ENCODE measurements at regions not wholly inside any gene's neighbourhood (a gene's known extent, or its start where the extent isn't known, plus 50 kb on each side); places are given as distances from the start of the nearest gene placed in this dataset.
A peak's percentile ranks its signal among the peaks of the same experiment; 100 is the strongest.
"Not testable (repeated sequence)": the region's sequence is repeated elsewhere in the genome, so short reads cannot be mapped to it uniquely, and the experiment has no call there.

DNA sequence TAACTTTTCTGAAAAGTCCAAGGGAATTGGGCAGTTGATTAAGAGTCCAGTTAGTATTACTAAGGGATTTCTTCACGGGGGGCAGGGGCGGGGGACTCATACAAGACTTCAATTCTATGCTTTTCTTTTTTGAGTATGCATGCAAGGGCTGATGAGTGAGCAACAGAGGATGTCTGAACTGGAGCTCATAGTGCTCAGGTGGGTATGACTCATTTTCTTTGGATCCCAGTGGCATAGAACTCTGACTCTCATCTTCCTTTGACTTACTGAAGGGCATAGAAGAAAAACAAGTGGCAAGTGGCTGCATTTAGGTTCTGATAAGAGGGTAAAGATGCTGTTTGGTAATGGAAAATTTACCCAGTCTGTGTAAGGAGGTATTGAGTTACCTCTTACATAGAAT lies 749.2 kb downstream of the NOVA1 start:
- no peak for DNase-seq

GRCh38 chr14:25846246-25846645 lies 751.6 kb downstream of the NOVA1 start:
- no peak for DNase-seq

- DNase-seq = no peak
Observed at GRCh38 chr14:25843481-25844470, 754.1 kb downstream of the NOVA1 start.

DNA sequence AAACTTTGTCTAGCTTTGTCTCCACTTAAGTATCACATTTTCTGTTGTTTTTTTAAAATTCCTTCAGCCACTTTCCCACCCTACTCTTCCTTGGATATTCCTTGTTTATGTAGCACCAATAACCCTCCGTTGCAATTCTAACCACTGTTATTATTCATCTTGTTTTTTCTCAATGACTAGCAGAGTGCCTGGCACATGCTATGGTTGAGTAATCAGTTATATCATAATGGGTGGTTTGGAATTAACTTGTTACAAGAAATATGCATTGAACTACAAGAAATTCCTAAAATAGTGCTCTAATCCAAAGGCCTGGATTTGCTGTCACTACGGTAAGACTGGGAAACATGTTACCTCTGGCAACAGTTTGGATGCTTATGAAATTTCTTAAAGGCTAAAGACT lies 756.6 kb downstream of the NOVA1 start:
- no peak for DNase-seq

DNA sequence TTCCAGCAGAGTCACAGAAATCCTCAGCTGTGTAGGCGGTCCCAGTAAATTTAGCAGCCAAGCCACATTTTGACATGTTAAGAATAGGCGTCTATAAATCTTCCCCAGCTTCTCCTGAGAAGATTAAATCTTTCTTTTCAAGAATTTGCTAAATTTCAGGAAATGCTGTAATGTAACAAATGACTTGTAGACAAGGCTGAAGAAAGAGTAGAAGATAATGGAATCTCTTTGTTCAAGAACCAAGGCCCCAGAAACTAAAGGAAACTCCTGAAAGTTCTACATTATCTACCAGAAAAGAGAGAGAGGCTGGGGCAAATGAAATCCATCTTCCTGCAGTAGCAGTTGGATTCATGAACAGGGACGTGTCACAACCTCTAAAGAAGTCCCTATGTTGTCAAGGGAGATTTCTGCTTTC lies 760.3 kb downstream of the NOVA1 start:
- no peak for DNase-seq

- DNase-seq = no peak
Observed at GRCh38 chr14:25836636-25837035, 761.2 kb downstream of the NOVA1 start.

DNA sequence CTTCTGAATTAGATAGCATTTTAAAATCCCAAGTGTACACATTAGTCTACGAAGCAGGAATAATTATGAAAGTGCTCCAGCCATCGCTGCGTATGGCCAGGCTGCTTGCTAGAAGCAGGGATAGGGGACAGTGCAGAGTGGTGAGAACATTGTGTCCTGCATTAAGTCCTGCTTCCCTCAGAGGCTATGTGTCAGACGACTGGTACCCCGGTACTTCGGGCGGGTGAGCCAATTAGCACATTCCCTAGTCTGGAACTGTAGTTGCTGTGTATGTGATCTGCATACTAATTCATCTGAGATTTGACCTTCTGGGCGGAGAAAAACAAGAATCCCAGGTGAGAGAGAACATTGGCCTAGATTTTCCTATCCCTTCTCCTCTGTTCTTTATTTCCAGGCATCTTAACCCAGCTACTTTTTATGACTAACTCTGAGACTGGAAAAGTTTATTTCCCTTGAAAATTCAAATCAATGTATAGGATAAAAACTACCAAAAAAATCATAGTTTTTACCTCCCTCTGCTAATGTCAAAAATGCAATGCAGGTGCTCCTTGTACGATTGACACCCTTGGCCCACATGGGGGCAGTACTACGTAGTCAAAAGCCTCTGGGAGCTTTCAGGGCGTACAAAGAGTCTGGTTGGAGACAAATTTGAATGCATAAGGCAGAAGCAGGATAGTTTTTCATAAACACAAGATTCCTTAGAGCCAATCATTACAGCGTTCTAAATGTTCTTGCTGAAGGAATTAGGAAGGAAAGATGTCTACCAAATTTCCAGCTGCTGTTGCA lies 764.3 kb downstream of the NOVA1 start:
- peak; percentile 73 for DNase-seq

- no peak for DNase-seq
Observed at GRCh38 chr14:25832585-25832984, 765.2 kb downstream of the NOVA1 start.

DNA sequence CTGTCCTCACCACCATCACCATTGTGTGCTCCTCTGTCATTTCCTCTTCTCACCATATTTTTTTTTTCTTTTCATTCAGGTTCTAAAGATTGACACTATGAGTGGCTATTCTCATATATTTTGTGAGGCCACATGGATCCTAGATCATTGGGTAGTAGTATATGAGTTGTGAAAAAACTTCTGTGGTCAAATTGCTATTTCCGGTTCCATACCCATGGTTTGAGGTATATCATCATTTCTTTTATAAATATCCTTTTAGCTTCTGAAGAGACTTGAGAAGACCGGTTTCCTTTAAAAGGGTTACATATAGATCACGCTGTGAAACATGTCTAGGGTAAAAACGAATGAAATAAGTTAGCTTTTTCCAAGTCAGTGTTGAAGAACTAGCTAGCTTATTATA lies 769.3 kb downstream of the NOVA1 start:
- no peak for DNase-seq

DNA sequence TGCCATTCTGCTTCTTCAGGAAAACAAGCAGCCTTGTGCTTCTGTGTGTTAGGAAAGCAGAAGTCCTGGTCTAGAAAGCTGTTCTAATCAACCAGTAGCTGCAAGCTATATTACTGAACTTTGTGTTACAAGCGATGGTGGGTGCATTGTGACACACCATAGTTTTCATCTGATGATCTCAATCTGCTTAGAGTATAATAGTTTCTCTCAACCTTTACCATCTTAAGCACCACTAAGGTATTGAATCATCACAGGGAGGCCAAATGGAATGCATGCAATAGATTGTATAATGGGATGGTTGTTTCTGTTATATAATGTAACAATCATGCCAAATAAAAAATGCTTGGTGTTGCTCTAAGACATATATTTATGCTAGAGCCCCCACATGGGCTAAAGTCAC lies 771.7 kb downstream of the NOVA1 start:
- DNase-seq = no peak

DNA sequence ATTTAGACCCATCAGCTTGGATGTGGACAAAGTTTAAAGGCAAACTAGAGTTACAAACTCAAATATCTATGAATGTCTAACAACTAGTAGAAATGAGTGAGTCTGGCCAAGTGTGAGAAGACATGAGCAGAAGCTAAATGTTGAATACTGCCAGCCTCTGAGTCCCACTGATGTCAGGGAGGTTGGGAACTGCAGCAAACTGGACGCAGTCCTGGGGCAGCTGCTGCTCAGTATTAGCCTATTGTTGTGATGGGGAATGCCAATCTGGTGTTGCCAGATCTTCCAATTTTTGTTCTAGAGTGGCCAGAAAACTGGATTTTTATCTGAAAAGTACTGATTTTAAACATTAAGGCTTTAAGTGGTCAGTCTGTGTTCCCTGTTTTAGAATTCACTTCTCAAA lies 770.4 kb upstream of the STXBP6 start:
- DNase-seq = no peak

- not testable (repeated sequence) for DNase-seq
Observed at GRCh38 chr14:25814622-25815021, 764.7 kb upstream of the STXBP6 start.

GRCh38 chr14:25803386-25804018 lies 753.6 kb upstream of the STXBP6 start:
- DNase-seq = peak; percentile 11

DNA sequence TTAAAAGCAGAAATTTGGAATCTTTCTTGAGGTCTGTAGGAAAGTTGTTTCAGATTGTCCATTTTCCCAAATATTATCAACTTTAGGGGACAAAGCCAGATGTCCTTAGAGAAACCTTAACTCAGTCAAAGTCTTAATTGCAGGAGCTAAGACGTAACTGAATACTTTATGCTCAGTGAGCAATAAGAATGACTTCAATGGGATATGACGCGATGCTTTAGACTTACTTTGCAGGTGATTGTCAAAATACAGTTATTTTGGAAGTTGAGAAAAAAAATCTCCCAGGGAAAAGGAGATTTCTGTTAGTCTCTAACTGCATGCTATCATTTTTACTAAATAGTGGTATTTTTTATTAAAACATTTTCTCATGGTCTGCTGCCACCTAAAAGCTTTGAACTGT lies 750.9 kb upstream of the STXBP6 start:
- DNase-seq = no peak

- DNase-seq = no peak
Observed at GRCh38 chr14:25788252-25788651, 738.3 kb upstream of the STXBP6 start.

DNA sequence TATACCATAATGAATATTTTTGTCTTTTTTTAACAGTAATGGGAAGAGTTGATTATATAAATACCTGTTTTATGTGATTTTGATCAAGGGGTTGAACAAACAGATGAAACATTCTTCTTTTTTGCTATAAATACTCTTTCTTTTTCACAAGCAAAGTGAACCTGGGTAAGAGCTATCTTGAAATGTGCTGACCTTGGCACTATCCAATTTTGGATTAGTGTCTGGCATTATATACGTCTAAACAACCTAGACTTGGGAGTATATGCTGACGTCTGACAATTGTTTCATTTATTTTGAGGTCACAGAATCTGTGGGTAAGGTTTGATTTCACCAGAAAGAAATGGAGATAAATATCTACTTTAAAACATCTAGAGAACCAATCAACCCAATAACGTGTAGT lies 716.0 kb upstream of the STXBP6 start:
- DNase-seq = no peak

DNA sequence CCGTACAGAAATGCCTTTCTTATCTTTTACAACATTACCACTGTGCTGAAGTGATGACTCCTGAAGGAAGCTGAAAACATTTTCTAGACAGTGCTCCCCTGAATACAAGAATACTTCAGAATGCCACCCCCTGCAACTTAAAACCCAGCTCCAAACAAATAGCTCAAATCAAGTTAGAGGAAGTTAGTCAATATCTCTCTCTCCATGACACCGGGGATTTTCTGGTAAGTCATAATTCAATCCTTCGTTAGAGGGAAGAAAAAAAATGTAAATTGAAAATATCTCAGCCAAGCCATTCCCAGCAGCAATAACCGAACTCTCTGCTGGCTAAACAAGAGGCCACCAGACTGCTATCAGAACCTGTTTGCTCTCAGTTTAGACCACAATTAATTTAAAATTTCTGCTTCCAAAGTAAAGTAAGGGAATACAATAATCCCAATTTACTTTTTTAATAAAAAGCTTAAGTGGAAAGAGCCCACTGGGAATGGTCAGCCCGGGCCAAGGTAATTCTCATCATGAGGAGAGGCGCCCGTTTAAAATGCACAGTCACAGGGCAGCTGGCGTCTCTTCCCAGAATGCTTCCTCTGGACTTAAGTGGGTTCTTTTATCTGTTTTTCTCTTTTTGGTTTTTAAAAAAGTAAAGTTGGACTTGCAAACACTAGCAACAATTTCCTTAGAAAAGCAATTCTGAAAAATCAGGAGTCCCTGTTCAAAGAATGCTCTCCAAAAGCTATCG lies 710.1 kb upstream of the STXBP6 start:
- no peak for DNase-seq

GRCh38 chr14:25759256-25759655 lies 709.3 kb upstream of the STXBP6 start:
- DNase-seq = no peak

DNA sequence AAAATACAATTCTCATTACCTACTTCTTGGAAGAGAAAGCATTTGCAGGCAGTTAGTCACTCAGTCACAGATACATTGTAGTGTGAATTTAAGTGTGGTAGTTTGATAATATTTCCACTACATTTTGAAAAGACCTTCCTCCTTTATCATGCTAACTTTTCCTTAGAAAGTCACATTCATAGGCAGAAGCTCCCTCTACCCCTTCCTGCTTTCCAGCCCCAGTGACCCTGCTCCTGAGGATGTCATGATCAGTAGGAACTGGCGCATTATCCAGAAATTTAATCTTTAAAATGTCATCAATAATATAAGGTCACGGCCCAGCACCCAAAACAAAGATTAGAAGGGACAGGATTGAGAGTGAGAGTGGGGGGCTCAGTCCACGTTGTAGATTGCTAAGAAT lies 707.4 kb upstream of the STXBP6 start:
- no peak for DNase-seq

DNA sequence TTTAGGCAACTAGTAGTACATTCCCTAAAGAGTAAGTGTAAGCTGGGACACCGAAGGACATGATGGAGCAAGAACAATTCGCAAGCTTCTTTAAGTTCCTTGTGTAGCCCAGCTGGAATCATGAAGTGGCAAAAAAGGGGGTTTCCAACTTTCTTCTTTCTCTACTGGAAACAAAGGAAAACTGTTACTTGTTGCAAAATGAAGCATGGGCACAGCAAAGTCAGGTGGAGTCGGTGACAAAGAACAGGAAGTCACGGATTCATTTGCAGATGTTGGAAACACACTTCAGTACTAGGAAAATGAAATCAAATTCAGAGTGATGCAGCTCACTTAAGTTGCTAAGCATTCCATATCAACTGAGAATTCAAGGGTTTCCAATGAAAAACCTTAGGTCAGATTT lies 706.9 kb upstream of the STXBP6 start:
- DNase-seq = no peak

- no peak for DNase-seq
Observed at GRCh38 chr14:25753130-25753529, 703.2 kb upstream of the STXBP6 start.

DNA sequence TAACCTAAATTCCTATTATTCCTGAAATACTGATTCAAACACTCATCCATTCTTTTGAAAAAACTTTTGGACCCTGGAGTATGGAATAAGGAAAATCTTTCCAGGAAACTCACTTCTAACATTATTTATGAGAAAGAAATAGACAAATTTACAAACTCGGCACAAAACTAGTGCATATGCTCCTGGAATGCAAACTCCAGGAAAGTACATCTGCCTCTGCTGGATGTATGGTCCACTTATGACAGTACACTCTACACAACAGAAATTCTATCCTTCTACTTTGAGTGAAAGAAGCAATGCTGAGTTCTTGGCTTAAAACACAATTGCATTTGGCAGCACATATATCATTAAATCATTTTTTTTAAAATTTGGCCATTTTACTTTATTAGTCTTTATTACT lies 700.5 kb upstream of the STXBP6 start:
- peak; percentile 2 for DNase-seq
